ENCODE measurements at regions not wholly inside any gene's neighbourhood (a gene's known extent, or its start where the extent isn't known, plus 50 kb on each side); places are given as distances from the start of the nearest gene placed in this dataset.

DNA sequence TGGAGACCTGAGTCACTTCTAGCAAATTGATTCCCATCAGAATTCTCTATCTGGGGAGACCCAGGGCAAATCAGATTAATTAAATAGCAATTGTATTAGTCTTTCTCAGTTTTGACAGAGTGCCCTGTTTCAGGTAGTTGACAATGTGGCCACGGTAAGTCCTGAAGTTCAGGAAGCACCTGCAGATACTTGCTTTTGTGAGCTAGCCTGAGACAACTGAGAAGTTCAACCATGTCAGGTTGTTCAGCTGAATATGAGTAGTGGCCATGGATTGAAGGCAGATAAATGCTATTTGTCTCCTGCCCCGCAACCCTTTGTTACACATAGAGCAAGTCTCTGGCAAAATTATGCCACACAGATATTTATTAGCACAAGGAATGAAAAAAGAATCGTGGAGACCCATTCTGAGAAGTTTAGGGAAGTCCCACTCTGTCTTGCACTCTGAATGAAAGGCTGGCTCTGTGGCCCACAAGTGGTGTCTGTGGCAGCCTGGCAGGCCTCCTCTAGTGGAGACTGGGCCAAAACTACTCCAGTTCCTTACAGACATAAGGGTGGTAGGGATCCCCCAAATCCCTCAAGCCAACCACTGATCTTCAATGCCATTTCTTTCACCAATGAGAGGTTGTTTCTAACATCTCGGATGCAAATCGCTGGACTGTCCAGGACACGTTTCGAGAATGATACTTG, 61.3 kb downstream of the POU3F3 start:
- H3K79me2 ChIP-seq (ENCODE audit: control insufficient read depth, insufficient read depth, low read length): no peaks in the 10 kb centered on the region
- TF ChIP-seq, protein P1, sequence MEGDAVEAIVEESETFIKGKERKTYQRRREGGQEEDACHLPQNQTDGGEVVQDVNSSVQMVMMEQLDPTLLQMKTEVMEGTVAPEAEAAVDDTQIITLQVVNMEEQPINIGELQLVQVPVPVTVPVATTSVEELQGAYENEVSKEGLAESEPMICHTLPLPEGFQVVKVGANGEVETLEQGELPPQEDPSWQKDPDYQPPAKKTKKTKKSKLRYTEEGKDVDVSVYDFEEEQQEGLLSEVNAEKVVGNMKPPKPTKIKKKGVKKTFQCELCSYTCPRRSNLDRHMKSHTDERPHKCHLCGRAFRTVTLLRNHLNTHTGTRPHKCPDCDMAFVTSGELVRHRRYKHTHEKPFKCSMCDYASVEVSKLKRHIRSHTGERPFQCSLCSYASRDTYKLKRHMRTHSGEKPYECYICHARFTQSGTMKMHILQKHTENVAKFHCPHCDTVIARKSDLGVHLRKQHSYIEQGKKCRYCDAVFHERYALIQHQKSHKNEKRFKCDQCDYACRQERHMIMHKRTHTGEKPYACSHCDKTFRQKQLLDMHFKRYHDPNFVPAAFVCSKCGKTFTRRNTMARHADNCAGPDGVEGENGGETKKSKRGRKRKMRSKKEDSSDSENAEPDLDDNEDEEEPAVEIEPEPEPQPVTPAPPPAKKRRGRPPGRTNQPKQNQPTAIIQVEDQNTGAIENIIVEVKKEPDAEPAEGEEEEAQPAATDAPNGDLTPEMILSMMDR (conservative IDR thresholded peaks at IDR 0.05 in 1 of 2, IDR thresholded peaks at IDR 0.05 in 1 of 2; ENCODE audit: low read depth in 1 of 2, low read length in 2 of 2): no peak
- no peak for TF ChIP-seq EZH2 (IDR thresholded peaks at IDR 0.05; ENCODE audit: low read length, missing control alignments)
- DNase-seq (ENCODE audit: low read depth in 2 of 2): no peak
- no peak overlapping the region for H3K27ac ChIP-seq (ENCODE audit: insufficient read depth, low read length)
- H3K4me1 ChIP-seq (ENCODE audit: control insufficient read depth, extremely low read depth, insufficient read depth, low read length): no peaks in the 10 kb centered on the region
- no peaks in the 10 kb centered on the region for H3K36me3 ChIP-seq (ENCODE audit: control insufficient read depth, insufficient read depth, low read length)
- no peaks in the 10 kb centered on the region for H4K20me1 ChIP-seq (ENCODE audit: control insufficient read depth, extremely low read depth, insufficient read depth, low read length)
- no peaks in the 10 kb centered on the region for H3K27me3 ChIP-seq (ENCODE audit: control insufficient read depth, insufficient read depth, low read length)
- no peak overlapping the region for H2AFZ ChIP-seq (ENCODE audit: low read length)
- no peak overlapping the region for H3K9ac ChIP-seq (ENCODE audit: insufficient read depth, low read length)
- H3K4me2 ChIP-seq (ENCODE audit: extremely low read depth, insufficient read depth, low read length): no peak overlapping the region
- no peak overlapping the region for H3K4me3 ChIP-seq (replicated peaks in 1 of 4; ENCODE audit: control extremely low read depth in 1 of 4, insufficient read depth in 1 of 4, low read depth in 3 of 4, low read length in 4 of 4)
- H3K9me3 ChIP-seq (ENCODE audit: control insufficient read depth, insufficient read depth, low read depth, low read length): no peaks in the 10 kb centered on the region

DNA sequence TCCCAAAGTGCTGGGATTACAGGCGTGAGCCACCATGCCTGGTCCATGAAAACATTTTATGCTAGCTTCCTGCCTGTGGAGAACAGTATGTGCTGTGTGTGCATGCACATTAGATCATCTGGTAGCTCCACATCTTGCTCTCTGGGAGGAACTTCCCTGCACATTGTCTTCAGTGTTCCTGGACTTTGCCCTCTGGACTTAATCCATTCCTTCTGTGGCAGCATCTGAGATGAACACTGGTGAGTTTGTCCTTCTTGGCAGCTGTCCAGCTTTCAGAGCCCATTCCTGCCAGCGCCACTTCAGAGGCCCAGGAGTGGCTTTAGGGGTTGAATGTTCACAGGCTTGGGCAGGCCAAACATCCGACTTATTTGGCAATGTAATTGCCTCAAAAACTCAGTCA, 65.2 kb downstream of the POU3F3 start:
- no peak overlapping the region for H2AFZ ChIP-seq (ENCODE audit: low read length)
- TF ChIP-seq EZH2 (IDR thresholded peaks at IDR 0.05; ENCODE audit: low read length, missing control alignments): no peak
- TF ChIP-seq, protein P1 (conservative IDR thresholded peaks at IDR 0.05 in 1 of 2, IDR thresholded peaks at IDR 0.05 in 1 of 2; ENCODE audit: low read depth in 1 of 2, low read length in 2 of 2): no peak
- no peaks in the 10 kb centered on the region for H3K27me3 ChIP-seq (ENCODE audit: control insufficient read depth, insufficient read depth, low read length)
- H3K4me3 ChIP-seq (replicated peaks in 1 of 4; ENCODE audit: control extremely low read depth in 1 of 4, insufficient read depth in 1 of 4, low read depth in 3 of 4, low read length in 4 of 4): no peak overlapping the region
- no peaks in the 10 kb centered on the region for H4K20me1 ChIP-seq (ENCODE audit: control insufficient read depth, extremely low read depth, insufficient read depth, low read length)
- no peak overlapping the region for H3K27ac ChIP-seq (ENCODE audit: insufficient read depth, low read length)
- H3K9ac ChIP-seq (ENCODE audit: insufficient read depth, low read length): no peak overlapping the region
- H3K79me2 ChIP-seq (ENCODE audit: control insufficient read depth, insufficient read depth, low read length): no peaks in the 10 kb centered on the region
- DNase-seq (ENCODE audit: low read depth in 2 of 2): peak in 1 of 2 donors; percentile 2
- no peaks in the 10 kb centered on the region for H3K4me1 ChIP-seq (ENCODE audit: control insufficient read depth, extremely low read depth, insufficient read depth, low read length)
- H3K4me2 ChIP-seq (ENCODE audit: extremely low read depth, insufficient read depth, low read length): no peak overlapping the region
- H3K36me3 ChIP-seq (ENCODE audit: control insufficient read depth, insufficient read depth, low read length): no peaks in the 10 kb centered on the region
- no peaks in the 10 kb centered on the region for H3K9me3 ChIP-seq (ENCODE audit: control insufficient read depth, insufficient read depth, low read depth, low read length)

DNA sequence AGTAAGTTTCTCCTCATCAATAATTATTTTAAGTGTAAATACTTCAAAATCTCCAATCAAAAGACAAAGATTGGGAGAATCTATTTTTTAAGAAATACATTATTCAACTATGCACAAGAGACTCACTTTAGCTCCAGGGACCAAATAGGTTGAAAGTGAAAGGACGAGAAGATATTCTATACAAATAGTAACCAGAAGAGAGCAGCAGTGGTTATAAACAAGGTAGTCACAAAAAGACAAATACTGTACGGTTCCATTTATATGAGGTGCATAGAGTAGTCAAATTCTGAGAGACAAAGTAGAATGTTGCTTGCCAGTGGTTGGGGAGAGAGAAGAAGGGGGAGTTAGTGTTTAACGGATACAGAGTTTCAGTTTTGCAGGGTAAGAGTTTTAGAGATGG, 69.8 kb downstream of the POU3F3 start:
- H3K79me2 ChIP-seq (ENCODE audit: control insufficient read depth, insufficient read depth, low read length): no peaks in the 10 kb centered on the region
- no peaks in the 10 kb centered on the region for H3K36me3 ChIP-seq (ENCODE audit: control insufficient read depth, insufficient read depth, low read length)
- no peaks in the 10 kb centered on the region for H3K27me3 ChIP-seq (ENCODE audit: control insufficient read depth, insufficient read depth, low read length)
- no peak overlapping the region for H2AFZ ChIP-seq (ENCODE audit: low read length)
- no peak for DNase-seq (ENCODE audit: low read depth in 2 of 2)
- no peaks in the 10 kb centered on the region for H4K20me1 ChIP-seq (ENCODE audit: control insufficient read depth, extremely low read depth, insufficient read depth, low read length)
- no peaks in the 10 kb centered on the region for H3K4me1 ChIP-seq (ENCODE audit: control insufficient read depth, extremely low read depth, insufficient read depth, low read length)
- H3K4me2 ChIP-seq (ENCODE audit: extremely low read depth, insufficient read depth, low read length): no peak overlapping the region
- no peak for TF ChIP-seq EZH2 (IDR thresholded peaks at IDR 0.05; ENCODE audit: low read length, missing control alignments)
- TF ChIP-seq, protein P1 (conservative IDR thresholded peaks at IDR 0.05 in 1 of 2, IDR thresholded peaks at IDR 0.05 in 1 of 2; ENCODE audit: low read depth in 1 of 2, low read length in 2 of 2): no peak
- no peak overlapping the region for H3K4me3 ChIP-seq (replicated peaks in 1 of 4; ENCODE audit: control extremely low read depth in 1 of 4, insufficient read depth in 1 of 4, low read depth in 3 of 4, low read length in 4 of 4)
- no peaks in the 10 kb centered on the region for H3K9me3 ChIP-seq (ENCODE audit: control insufficient read depth, insufficient read depth, low read depth, low read length)
- H3K9ac ChIP-seq (ENCODE audit: insufficient read depth, low read length): no peak overlapping the region
- no peak overlapping the region for H3K27ac ChIP-seq (ENCODE audit: insufficient read depth, low read length)

Data from fibroblast of lung (primary cell).